IMR-90 (cell line): ENCODE measurements at regions not wholly inside any gene's neighbourhood (a gene's known extent, or its start where the extent isn't known, plus 50 kb on each side); places are given as distances from the start of the nearest gene placed in this dataset.

Experiments
- ATAC-seq: fragments of 200-7000 bp; cut with Tn5 transposase; 2 replicates; pipeline ENCODE4 v1.9.1; 2020; ENCODE audit warnings: low read depth, mild to moderate bottlenecking, moderate library complexity
- BruUV-seq: library from RNA; stranded (reverse); fragments of 400-500 nt; replicated peaks from 2 replicates; lab custom pipeline; 2021; lab: Mats Ljungman, UMichigan
- CTCF ChIA-PET: fragments of 300-600 bp; formaldehyde crosslinking; extraction: SDS; loops from one replicate; lab custom pipeline; 2021; ENCODE audit warnings: antibody characterized with exemption; lab: Yijun Ruan, JAX
- POLR2A ChIA-PET: fragments of 300-600 bp; sonication (Branson Sonifier 250); formaldehyde crosslinking; loops from one replicate; lab custom pipeline; 2022; ENCODE audit warnings: antibody characterized with exemption; ENCODE audit not compliant: unreplicated experiment; lab: Charles Lee
- DNase-seq: peaks from one replicate; pipeline ENCODE4 v3.0.0; 2013
- H2AFZ ChIP-seq: replicated peaks from 2 replicates; pipeline ENCODE3; 2013; ENCODE audit warnings: low read length, mild to moderate bottlenecking; ENCODE audit not compliant: poor library complexity
- H2AK5ac ChIP-seq: 2 replicates; pipeline ENCODE4 v1.6.1; 2013; ENCODE audit warnings: low read depth, low read length, inconsistent platforms
- H2AK9ac ChIP-seq: replicated peaks from 2 replicates; pipeline ENCODE3; 2013; ENCODE audit warnings: mild to moderate bottlenecking, low read depth, low read length, moderate library complexity; ENCODE audit not compliant: poor library complexity
- H2BK120ac ChIP-seq: 2 replicates; pipeline ENCODE4 v1.6.1; 2013; ENCODE audit warnings: low read depth, low read length, inconsistent platforms
- H2BK15ac ChIP-seq: 3 replicates; pipeline ENCODE4 v1.6.1; 2013; ENCODE audit warnings: low read depth, low read length, inconsistent platforms
- H2BK20ac ChIP-seq: 2 replicates; pipeline ENCODE4 v1.6.1; 2013; ENCODE audit warnings: low read depth, mild to moderate bottlenecking, inconsistent platforms, low read length, moderate library complexity
- H2BK5ac ChIP-seq: 2 replicates; pipeline ENCODE4 v1.6.1; 2013; ENCODE audit warnings: mild to moderate bottlenecking, low read depth, low read length, inconsistent platforms; ENCODE audit not compliant: poor library complexity, severe bottlenecking
- H3K14ac ChIP-seq: replicated peaks from 2 replicates; pipeline ENCODE4 v1.6.1; 2013; ENCODE audit warnings: low read depth, low read length, inconsistent platforms
- H3K18ac ChIP-seq: 2 replicates; pipeline ENCODE4 v1.6.1; 2013; ENCODE audit warnings: low read depth, low read length, control low read depth
- H3K23ac ChIP-seq: 2 replicates; pipeline ENCODE4 v1.6.1; 2013; ENCODE audit warnings: low read depth, low read length, inconsistent platforms
- H3K27ac ChIP-seq: 2 replicates; pipeline ENCODE4 v1.5.1; 2013; ENCODE audit warnings: mild to moderate bottlenecking, control low read depth, low read length; ENCODE audit not compliant: insufficient read depth
- H3K27me3 ChIP-seq: 2 replicates; pipeline ENCODE4 v1.6.1; 2013; ENCODE audit warnings: low read length; ENCODE audit not compliant: control insufficient read depth, insufficient read depth
- H3K36me3 ChIP-seq: 2 replicates; pipeline ENCODE4 v1.6.1; 2013; ENCODE audit warnings: low read length, mixed read lengths; ENCODE audit not compliant: control insufficient read depth, insufficient read depth
- H3K4ac ChIP-seq: 2 replicates; pipeline ENCODE4 v1.6.1; 2013; ENCODE audit warnings: low read depth, low read length, inconsistent platforms
- H3K4me1 ChIP-seq: 2 replicates; pipeline ENCODE4 v1.6.1; 2013; ENCODE audit warnings: low read length, mixed read lengths; ENCODE audit not compliant: control insufficient read depth, insufficient read depth
- H3K4me2 ChIP-seq: 2 replicates; pipeline ENCODE4 v1.6.1; 2013; ENCODE audit warnings: low read depth, mild to moderate bottlenecking, control low read depth, low read length, moderate library complexity
- H3K4me3 ChIP-seq: 2 replicates; pipeline ENCODE4 v1.5.1; 2013; ENCODE audit warnings: low read depth, mild to moderate bottlenecking, control low read depth, low read length, moderate library complexity; ENCODE audit not compliant: insufficient read depth
- H3K56ac ChIP-seq: 2 replicates; pipeline ENCODE4 v1.6.1; 2013; ENCODE audit warnings: low read length, inconsistent platforms; ENCODE audit not compliant: insufficient read depth; ENCODE audit errors: extremely low read depth
- H3K79me1 ChIP-seq, 2 experiments: 2 replicates each; pipeline ENCODE4 v1.6.1; 2013; ENCODE audit warnings: low read length in 2 of 2, inconsistent platforms in 1 of 2, low read depth in 1 of 2
- H3K9ac ChIP-seq: 2 replicates; pipeline ENCODE4 v1.6.1; 2013; ENCODE audit warnings: low read depth, low read length, control low read depth
- H3K9me1 ChIP-seq: 2 replicates; pipeline ENCODE4 v1.6.1; 2013; ENCODE audit warnings: low read length, inconsistent platforms; ENCODE audit not compliant: insufficient read depth
- H3K9me3 ChIP-seq: 2 replicates; pipeline ENCODE4 v1.6.1; 2013; ENCODE audit warnings: low read length; ENCODE audit not compliant: control insufficient read depth, insufficient read depth
- H4K20me1 ChIP-seq: 2 replicates; pipeline ENCODE4 v1.6.1; 2013; ENCODE audit warnings: low read length, inconsistent platforms; ENCODE audit not compliant: insufficient read depth
- H4K5ac ChIP-seq: 2 replicates; pipeline ENCODE4 v1.6.1; 2013; ENCODE audit warnings: mild to moderate bottlenecking, low read depth, low read length, control low read depth
- H4K8ac ChIP-seq, 2 experiments: 2 replicates each; pipeline ENCODE4 v1.6.1; 2013; ENCODE audit warnings: low read depth in 2 of 2, low read length in 2 of 2, control low read depth in 1 of 2, inconsistent platforms in 1 of 2
- H4K91ac ChIP-seq: 2 replicates; pipeline ENCODE4 v1.6.1; 2013; ENCODE audit warnings: low read depth, low read length, inconsistent platforms; ENCODE audit not compliant: insufficient read depth
- BHLHE40 ChIP-seq: fragments of 150-350 bp; IDR thresholded peaks from 2 replicates; pipeline ENCODE4 v1.6.1; 2016; ENCODE audit warnings: mild to moderate bottlenecking, low read depth, low read length
- CEBPB ChIP-seq: IDR thresholded peaks from 2 replicates; pipeline ENCODE4 v1.6.1; 2012; ENCODE audit warnings: low read depth, low read length, improper control_type of control experiment
- CHD1 ChIP-seq: IDR thresholded peaks from 2 replicates; pipeline ENCODE4 v1.6.1; 2012; ENCODE audit warnings: low read depth, low read length, improper control_type of control experiment
- FOS ChIP-seq: fragments of 150-350 bp; IDR thresholded peaks from 2 replicates; pipeline ENCODE4 v1.6.1; 2016; ENCODE audit warnings: low read depth, low read length
- MAFK ChIP-seq: IDR thresholded peaks from 2 replicates; pipeline ENCODE4 v1.6.1; 2012; ENCODE audit warnings: low read depth, low read length, improper control_type of control experiment
- MAZ ChIP-seq: IDR thresholded peaks from 2 replicates; pipeline ENCODE4 v1.6.1; 2012; ENCODE audit warnings: low read depth, mild to moderate bottlenecking, low read length, improper control_type of control experiment, moderate library complexity, borderline replicate concordance
- MXI1 ChIP-seq: IDR thresholded peaks from 2 replicates; pipeline ENCODE4 v1.6.1; 2012; ENCODE audit warnings: low read depth, mild to moderate bottlenecking, low read length, moderate library complexity, borderline replicate concordance
- NFE2L2 ChIP-seq: fragments of 150-350 bp; IDR thresholded peaks from 2 replicates; pipeline ENCODE4 v1.6.1; 2016; ENCODE audit warnings: low read depth, mild to moderate bottlenecking, low read length
- POLR2A ChIP-seq: IDR thresholded peaks from 2 replicates; pipeline ENCODE4 v1.6.1; 2012; ENCODE audit warnings: mild to moderate bottlenecking, low read depth, low read length
- RAD21 ChIP-seq: IDR thresholded peaks from 2 replicates; pipeline ENCODE4 v1.6.1; 2012; ENCODE audit warnings: low read length, improper control_type of control experiment
- RCOR1 ChIP-seq: IDR thresholded peaks from 2 replicates; pipeline ENCODE4 v1.6.1; 2012; ENCODE audit warnings: mild to moderate bottlenecking, low read length, improper control_type of control experiment; ENCODE audit not compliant: insufficient replicate concordance
- RFX5 ChIP-seq: IDR thresholded peaks from 2 replicates; pipeline ENCODE4 v1.8.0; 2012; ENCODE audit warnings: low read depth, mild to moderate bottlenecking, low read length, moderate library complexity
- SMC3 ChIP-seq: fragments of 150-350 bp; IDR thresholded peaks from 2 replicates; pipeline ENCODE4 v1.6.1; 2016; ENCODE audit warnings: low read depth, mild to moderate bottlenecking, antibody characterized with exemption, low read length, moderate library complexity
- WGBS, 2 experiments: methylation state at CpG; one replicate each; pipeline versions ENCODE4 v1.1.5 to v1.1.7; 2013; ENCODE audit warnings: missing lambda C conversion rate in 2 of 2; ENCODE audit not compliant: insufficient read length in 1 of 2; ENCODE audit errors: extremely low coverage in 2 of 2; 5-methylcytosine and 5-hydroxymethylcytosine counted together
- dilution Hi-C: fragments of 300-500 bp; cut with HindIII; formaldehyde crosslinking; loops from one replicate; pipeline ENCODE4 v1.14.3; 2018; ENCODE audit warnings: low sequenced_read_pairs; ENCODE audit not compliant: unreplicated experiment
- in situ Hi-C: fragments of 300-500 bp; cut with MboI; formaldehyde crosslinking; loops from 3 replicates; pipeline ENCODE4 v1.14.3; 2019; ENCODE audit warnings: low sequenced_read_pairs, inconsistent platforms, mixed read lengths
- intact Hi-C: fragments of 100-400 bp; cut with micrococcal nuclease; formaldehyde crosslinking; loops from 2 replicates; pipeline ENCODE4 v1.10.0; 2022
- TF ChIP-seq, protein P1 (sequence below): fragments of 150-350 bp; IDR thresholded peaks from 2 replicates; pipeline ENCODE4 v1.6.1; 2016; ENCODE audit warnings: low read depth, mild to moderate bottlenecking, low read length, moderate library complexity, borderline replicate concordance
- TF ChIP-seq, protein P2 (sequence below): fragments of 150-350 bp; IDR thresholded peaks from 2 replicates; pipeline ENCODE4 v1.6.1; 2017; ENCODE audit warnings: mild to moderate bottlenecking, antibody characterized with exemption, low read length, low read depth

DNA sequence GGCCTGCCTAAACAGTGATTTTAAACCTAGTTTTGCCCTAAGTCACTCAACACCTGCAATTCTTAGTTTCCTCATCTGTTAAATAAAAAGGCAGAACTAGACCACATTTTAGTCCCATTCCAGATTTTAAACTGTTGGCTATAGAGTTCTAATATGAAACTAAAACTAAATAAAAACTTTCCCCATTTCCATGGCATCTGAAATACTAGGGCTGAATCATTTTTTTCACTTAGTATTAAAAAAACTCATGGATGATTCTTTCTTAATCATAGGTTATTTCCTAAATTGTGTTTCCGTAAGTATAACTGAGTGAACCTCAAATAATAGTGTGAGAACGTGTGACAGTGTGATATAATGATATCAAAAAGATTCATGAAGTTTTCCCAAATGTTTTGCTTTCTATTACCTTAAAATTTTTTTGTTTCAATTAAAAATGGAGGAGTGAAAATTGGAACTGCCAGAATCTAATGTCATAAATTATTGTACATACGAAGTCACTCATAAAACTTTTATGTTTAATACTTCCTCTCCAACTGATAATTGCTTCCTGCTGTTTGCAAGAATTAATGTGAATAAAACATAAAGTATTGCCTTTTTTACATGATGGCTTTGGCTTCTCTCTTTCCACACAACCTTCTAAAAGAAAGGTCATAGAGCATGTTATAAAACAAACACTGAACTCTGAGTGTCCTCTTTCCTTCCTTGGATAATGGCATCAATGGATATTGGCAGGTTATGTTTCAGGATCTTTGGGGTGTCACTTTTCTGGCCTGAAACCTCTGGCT, 315.1 kb upstream of the MME start:
- H4K20me1 ChIP-seq: no peaks in the 10 kb centered on the region
- H2AK5ac ChIP-seq: no peak overlapping the region
- no peak overlapping the region for H3K4me3 ChIP-seq
- H3K9ac ChIP-seq: no peak overlapping the region
- no peak overlapping the region for H2BK5ac ChIP-seq
- H3K4ac ChIP-seq: no peak overlapping the region; the same call in 1 of the 2 replicates
- H3K27me3 ChIP-seq: no peaks in the 10 kb centered on the region
- no peak overlapping the region for H2AFZ ChIP-seq
- H3K79me1 ChIP-seq: no peaks in the 10 kb centered on the region
- H4K91ac ChIP-seq: no peak overlapping the region
- H3K4me1 ChIP-seq: no peaks in the 10 kb centered on the region
- ChIA-PET CTCF (interaction anchor here (0.8 kb wide), 1 partner anchor 190 kb away, joined by 3 read pairs; no protein-coding TSS in a partner anchor), POLR2A (no interaction called here)
- no peak overlapping the region for H4K8ac ChIP-seq
- H3K9me1 ChIP-seq: no peaks in the 10 kb centered on the region
- no peak overlapping the region for H3K27ac ChIP-seq
- intact Hi-C loops (no loop called here), in situ Hi-C loops (loop anchor here (5.0 to 25.0 kb wide), 2 partner anchors 562 to 947 kb away; no protein-coding TSS in a partner anchor), dilution Hi-C loops (no loop called here)
- 0 out of 3 replicates have a peak overlapping the region, but pooled peaks have one; percentile 31 for H2BK15ac ChIP-seq
- no peak overlapping the region for H2BK20ac ChIP-seq
- H3K23ac ChIP-seq: no peak overlapping the region
- BruUV-seq: no TSS peak
- no peak overlapping the region for H3K56ac ChIP-seq
- H3K14ac ChIP-seq: no peak overlapping the region
- no peak for DNase-seq
- H2AK9ac ChIP-seq: no peak overlapping the region
- H4K5ac ChIP-seq: no peak overlapping the region
- no peak overlapping the region for H3K18ac ChIP-seq
- no peaks in the 10 kb centered on the region for H3K36me3 ChIP-seq
- no peak overlapping the region for H2BK120ac ChIP-seq
- no peak overlapping the region for H3K4me2 ChIP-seq
- WGBS, 2 experiments: no CpG with 5 or more reads among the region's 3 CpGs
- ATAC-seq: no peak
- H3K9me3 ChIP-seq: no peaks in the 10 kb centered on the region
- TF ChIP-seq BHLHE40: no peak
- TF ChIP-seq MXI1: no peak
- TF ChIP-seq FOS: no peak
- TF ChIP-seq MAZ: no peak
- no peak for TF ChIP-seq CHD1
- TF ChIP-seq NFE2L2: no peak
- TF ChIP-seq RCOR1: no peak
- TF ChIP-seq RAD21: no peak
- TF ChIP-seq, protein P1, sequence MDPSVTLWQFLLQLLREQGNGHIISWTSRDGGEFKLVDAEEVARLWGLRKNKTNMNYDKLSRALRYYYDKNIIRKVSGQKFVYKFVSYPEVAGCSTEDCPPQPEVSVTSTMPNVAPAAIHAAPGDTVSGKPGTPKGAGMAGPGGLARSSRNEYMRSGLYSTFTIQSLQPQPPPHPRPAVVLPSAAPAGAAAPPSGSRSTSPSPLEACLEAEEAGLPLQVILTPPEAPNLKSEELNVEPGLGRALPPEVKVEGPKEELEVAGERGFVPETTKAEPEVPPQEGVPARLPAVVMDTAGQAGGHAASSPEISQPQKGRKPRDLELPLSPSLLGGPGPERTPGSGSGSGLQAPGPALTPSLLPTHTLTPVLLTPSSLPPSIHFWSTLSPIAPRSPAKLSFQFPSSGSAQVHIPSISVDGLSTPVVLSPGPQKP: no peak
- no peak for TF ChIP-seq MAFK
- no peak for TF ChIP-seq SMC3
- no peak for TF ChIP-seq RFX5
- no peak for TF ChIP-seq POLR2A
- TF ChIP-seq, protein P2, sequence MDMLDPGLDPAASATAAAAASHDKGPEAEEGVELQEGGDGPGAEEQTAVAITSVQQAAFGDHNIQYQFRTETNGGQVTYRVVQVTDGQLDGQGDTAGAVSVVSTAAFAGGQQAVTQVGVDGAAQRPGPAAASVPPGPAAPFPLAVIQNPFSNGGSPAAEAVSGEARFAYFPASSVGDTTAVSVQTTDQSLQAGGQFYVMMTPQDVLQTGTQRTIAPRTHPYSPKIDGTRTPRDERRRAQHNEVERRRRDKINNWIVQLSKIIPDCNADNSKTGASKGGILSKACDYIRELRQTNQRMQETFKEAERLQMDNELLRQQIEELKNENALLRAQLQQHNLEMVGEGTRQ: no peak
- no peak for TF ChIP-seq CEBPB
